ENCODE measurements at regions not wholly inside any gene's neighbourhood (a gene's known extent, or its start where the extent isn't known, plus 50 kb on each side); places are given as distances from the start of the nearest gene placed in this dataset.

GRCh38 chr7:13457790-13458189 lies 531.7 kb downstream of the ETV1 start:
- intact Hi-C loops (cut with micrococcal nuclease) = no loop called here
- Mint-ChIP-seq H3K36me3 (no peaks in the 10 kb centered on the region), H3K9me3 (peaks cover 0 to 5% (median 0%) of the 10 kb centered on the region in 11 donors), H3K4me3 (no peak overlapping the region), H3K4me1 (no peaks in the 10 kb centered on the region), H3K27me3 (no peaks in the 10 kb centered on the region), H3K27ac (no peak overlapping the region)
- DNase-seq = no peak
- ChIA-PET POLR2A (interaction anchor here (0.7 kb wide), 1 partner anchor 1757 kb away, joined by 3 read pairs; no protein-coding TSS in a partner anchor), CTCF (no interaction called here)
- Histone ChIP-seq H3K27ac (ENCODE audit: low read depth, low read length) (no peak overlapping the region), H3K27me3 (ENCODE audit: control insufficient read depth in 2 of 2, insufficient read depth in 2 of 2, low read length in 2 of 2) (no peaks in the 10 kb centered on the region), H3K9me3 (ENCODE audit: control insufficient read depth in 2 of 3, low read length in 3 of 3) (peaks cover 0 to under 1% (median 0%) of the 10 kb centered on the region in 3 experiments), H3K4me1 (ENCODE audit: control insufficient read depth in 2 of 2, insufficient read depth in 2 of 2, low read length in 2 of 2) (no peaks in the 10 kb centered on the region), H3K36me3 (ENCODE audit: control insufficient read depth in 2 of 3, insufficient read depth in 3 of 3, low read length in 3 of 3) (no peaks in the 10 kb centered on the region), H3K4me3 (ENCODE audit: low read length) (no peak overlapping the region)
- no peak for ATAC-seq

- ATAC-seq = no peak
- no peaks in the 10 kb centered on the region for H3K4me1 ChIP-seq (ENCODE audit: control insufficient read depth in 2 of 2, insufficient read depth in 2 of 2, low read length in 2 of 2)
- H3K27me3 Mint-ChIP-seq = no peaks in the 10 kb centered on the region
- H3K36me3 Mint-ChIP-seq = no peaks in the 10 kb centered on the region
- no peak overlapping the region for H3K4me3 Mint-ChIP-seq
- H3K27ac ChIP-seq (ENCODE audit: low read depth, low read length) = no peak overlapping the region
- H3K4me3 ChIP-seq (ENCODE audit: low read length) = no peak overlapping the region
- no peaks in the 10 kb centered on the region for H3K36me3 ChIP-seq (ENCODE audit: control insufficient read depth in 2 of 3, insufficient read depth in 3 of 3, low read length in 3 of 3)
- no peak for DNase-seq
- no peak overlapping the region for H3K27ac Mint-ChIP-seq
- ChIA-PET POLR2A (no interaction called here), CTCF (no interaction called here)
- H3K4me1 Mint-ChIP-seq = no peaks in the 10 kb centered on the region
- no peaks in the 10 kb centered on the region for H3K9me3 ChIP-seq (ENCODE audit: control insufficient read depth in 2 of 3, low read length in 3 of 3)
- H3K27me3 ChIP-seq (ENCODE audit: control insufficient read depth in 2 of 2, insufficient read depth in 2 of 2, low read length in 2 of 2) = no peaks in the 10 kb centered on the region
- H3K9me3 Mint-ChIP-seq = peaks cover 0 to 5% (median 0%) of the 10 kb centered on the region in 11 donors
- intact Hi-C loops (cut with micrococcal nuclease) = no loop called here
Measured at GRCh38 chr7:13466874-13467547, 522.5 kb downstream of the ETV1 start.

- no peaks in the 10 kb centered on the region for H3K36me3 ChIP-seq (ENCODE audit: control insufficient read depth in 2 of 3, insufficient read depth in 3 of 3, low read length in 3 of 3)
- CTCF ChIA-PET = no interaction called here
- DNase-seq (no peak), ATAC-seq (no peak)
- H3K9me3 Mint-ChIP-seq = peaks cover 0 to 7% (median 0%) of the 10 kb centered on the region in 11 donors
- no peaks in the 10 kb centered on the region for H3K9me3 ChIP-seq (ENCODE audit: control insufficient read depth in 2 of 3, low read length in 3 of 3)
- no peak overlapping the region for H3K27ac Mint-ChIP-seq
- H3K36me3 Mint-ChIP-seq = no peaks in the 10 kb centered on the region
- no peak overlapping the region for H3K27ac ChIP-seq (ENCODE audit: low read depth, low read length)
- H3K4me3 Mint-ChIP-seq = no peak overlapping the region
- no peaks in the 10 kb centered on the region for H3K27me3 Mint-ChIP-seq
- no peaks in the 10 kb centered on the region for H3K4me1 ChIP-seq (ENCODE audit: control insufficient read depth in 2 of 2, insufficient read depth in 2 of 2, low read length in 2 of 2)
- H3K4me1 Mint-ChIP-seq = no peaks in the 10 kb centered on the region
- intact Hi-C loops (cut with micrococcal nuclease) = no loop called here
- H3K27me3 ChIP-seq (ENCODE audit: control insufficient read depth in 2 of 2, insufficient read depth in 2 of 2, low read length in 2 of 2) = no peaks in the 10 kb centered on the region
- POLR2A ChIA-PET = no interaction called here
- no peak overlapping the region for H3K4me3 ChIP-seq (ENCODE audit: low read length)
Measured at GRCh38 chr7:13476881-13477444, 512.5 kb downstream of the ETV1 start.

GRCh38 chr7:13489386-13489785 lies 500.1 kb downstream of the ETV1 start:
- no peak overlapping the region for H3K27ac Mint-ChIP-seq
- H3K9me3 ChIP-seq (ENCODE audit: control insufficient read depth in 2 of 3, low read length in 3 of 3) = no peaks in the 10 kb centered on the region
- intact Hi-C loops (cut with micrococcal nuclease) = no loop called here
- ChIA-PET POLR2A (no interaction called here), CTCF (no interaction called here)
- peaks cover 0 to 16% (median 4%) of the 10 kb centered on the region in 11 donors for H3K9me3 Mint-ChIP-seq
- no peaks in the 10 kb centered on the region for H3K36me3 Mint-ChIP-seq
- DNase-seq (no peak), ATAC-seq (no peak)
- H3K27me3 ChIP-seq (ENCODE audit: control insufficient read depth in 2 of 2, insufficient read depth in 2 of 2, low read length in 2 of 2) = no peaks in the 10 kb centered on the region
- H3K27ac ChIP-seq (ENCODE audit: low read depth, low read length) = no peak overlapping the region
- no peak overlapping the region for H3K4me3 ChIP-seq (ENCODE audit: low read length)
- H3K4me1 Mint-ChIP-seq = no peaks in the 10 kb centered on the region
- no peaks in the 10 kb centered on the region for H3K27me3 Mint-ChIP-seq
- H3K36me3 ChIP-seq (ENCODE audit: control insufficient read depth in 2 of 3, insufficient read depth in 3 of 3, low read length in 3 of 3) = no peaks in the 10 kb centered on the region
- no peak overlapping the region for H3K4me3 Mint-ChIP-seq
- no peaks in the 10 kb centered on the region for H3K4me1 ChIP-seq (ENCODE audit: control insufficient read depth in 2 of 2, insufficient read depth in 2 of 2, low read length in 2 of 2)

- no peak overlapping the region for H3K4me3 Mint-ChIP-seq
- Histone ChIP-seq H3K4me3 (ENCODE audit: low read length) (no peak overlapping the region), H3K9me3 (ENCODE audit: control insufficient read depth in 2 of 3, low read length in 3 of 3) (no peaks in the 10 kb centered on the region), H3K27me3 (ENCODE audit: control insufficient read depth in 2 of 2, insufficient read depth in 2 of 2, low read length in 2 of 2) (no peaks in the 10 kb centered on the region), H3K27ac (ENCODE audit: low read depth, low read length) (no peak overlapping the region), H3K4me1 (ENCODE audit: control insufficient read depth in 2 of 2, insufficient read depth in 2 of 2, low read length in 2 of 2) (no peaks in the 10 kb centered on the region), H3K36me3 (ENCODE audit: control insufficient read depth in 2 of 3, insufficient read depth in 3 of 3, low read length in 3 of 3) (no peaks in the 10 kb centered on the region)
- DNase-seq = no peak
- no peaks in the 10 kb centered on the region for H3K4me1 Mint-ChIP-seq
- POLR2A ChIA-PET = no interaction called here
- no peaks in the 10 kb centered on the region for H3K36me3 Mint-ChIP-seq
- H3K9me3 Mint-ChIP-seq = peaks cover 0 to 15% (median 7%) of the 10 kb centered on the region in 11 donors
- ATAC-seq = no peak
- intact Hi-C loops (cut with micrococcal nuclease) = no loop called here
- CTCF ChIA-PET = no interaction called here
- H3K27me3 Mint-ChIP-seq = no peaks in the 10 kb centered on the region
- no peak overlapping the region for H3K27ac Mint-ChIP-seq
Measured at GRCh38 chr7:13496976-13497375, 492.5 kb downstream of the ETV1 start.

- Mint-ChIP-seq H3K9me3 (peaks cover 0 to 8% (median 2%) of the 10 kb centered on the region in 11 donors), H3K4me1 (no peaks in the 10 kb centered on the region), H3K27ac (no peak overlapping the region), H3K27me3 (no peaks in the 10 kb centered on the region), H3K36me3 (no peaks in the 10 kb centered on the region), H3K4me3 (no peak overlapping the region)
- ChIA-PET POLR2A (no interaction called here), CTCF (no interaction called here)
- Histone ChIP-seq H3K4me1 (ENCODE audit: control insufficient read depth in 2 of 2, insufficient read depth in 2 of 2, low read length in 2 of 2) (no peaks in the 10 kb centered on the region), H3K27ac (ENCODE audit: low read depth, low read length) (no peak overlapping the region), H3K36me3 (ENCODE audit: control insufficient read depth in 2 of 3, insufficient read depth in 3 of 3, low read length in 3 of 3) (no peaks in the 10 kb centered on the region), H3K4me3 (ENCODE audit: low read length) (no peak overlapping the region), H3K27me3 (ENCODE audit: control insufficient read depth in 2 of 2, insufficient read depth in 2 of 2, low read length in 2 of 2) (no peaks in the 10 kb centered on the region), H3K9me3 (ENCODE audit: control insufficient read depth in 2 of 3, low read length in 3 of 3) (no peaks in the 10 kb centered on the region)
- DNase-seq (no peak), ATAC-seq (no peak)
- intact Hi-C loops (cut with micrococcal nuclease) = no loop called here
Measured at GRCh38 chr7:13508586-13508985, 480.9 kb downstream of the ETV1 start.

- Histone ChIP-seq H3K9me3 (ENCODE audit: control insufficient read depth in 2 of 3, low read length in 3 of 3) (peaks cover 0 to 4% (median 0%) of the 10 kb centered on the region in 3 experiments), H3K4me3 (ENCODE audit: low read length) (no peak overlapping the region), H3K27ac (ENCODE audit: low read depth, low read length) (no peak overlapping the region), H3K27me3 (ENCODE audit: control insufficient read depth in 2 of 2, insufficient read depth in 2 of 2, low read length in 2 of 2) (no peaks in the 10 kb centered on the region), H3K36me3 (ENCODE audit: control insufficient read depth in 2 of 3, insufficient read depth in 3 of 3, low read length in 3 of 3) (no peaks in the 10 kb centered on the region), H3K4me1 (ENCODE audit: control insufficient read depth in 2 of 2, insufficient read depth in 2 of 2, low read length in 2 of 2) (no peaks in the 10 kb centered on the region)
- no peak overlapping the region for H3K4me3 Mint-ChIP-seq
- H3K36me3 Mint-ChIP-seq = no peaks in the 10 kb centered on the region
- peaks cover 0 to 3% (median 0%) of the 10 kb centered on the region in 11 donors for H3K9me3 Mint-ChIP-seq
- POLR2A ChIA-PET = no interaction called here
- DNase-seq = no peak
- H3K27ac Mint-ChIP-seq = no peak overlapping the region
- no peak for ATAC-seq
- H3K27me3 Mint-ChIP-seq = no peaks in the 10 kb centered on the region
- intact Hi-C loops (cut with micrococcal nuclease) = no loop called here
- no peaks in the 10 kb centered on the region for H3K4me1 Mint-ChIP-seq
- CTCF ChIA-PET = no interaction called here
Measured at GRCh38 chr7:13518738-13519137, 470.7 kb downstream of the ETV1 start.
